SU-DHL-6 (cell line): ENCODE measurements at regions not wholly inside any gene's neighbourhood (a gene's known extent, or its start where the extent isn't known, plus 50 kb on each side); places are given as distances from the start of the nearest gene placed in this dataset.

Experiments used
- H2AFZ ChIP-seq: fragments of 200-600 bp; sonication (generic); 2 replicates; pipeline ENCODE4 v1.6.1; 2014; ENCODE audit warnings: low read depth, mild to moderate bottlenecking, moderate library complexity, mixed read lengths, antibody characterized with exemption, low read length; ENCODE audit not compliant: severe bottlenecking
- H3F3A ChIP-seq: fragments of 200-600 bp; shearing (Covaris generic); 2 replicates; pipeline ENCODE4 v1.6.0; 2016; ENCODE audit warnings: antibody characterized with exemption, mild to moderate bottlenecking; ENCODE audit not compliant: insufficient read depth
- H3K27ac ChIP-seq: fragments of 200-600 bp; sonication (generic); 2 replicates; pipeline ENCODE4 v1.5.1; 2016; ENCODE audit warnings: low read depth, mild to moderate bottlenecking, low read length, moderate library complexity, mixed read lengths
- H3K27me3 ChIP-seq: fragments of 200-600 bp; sonication (generic), shearing (Covaris generic); 2 replicates; pipeline ENCODE4 v1.6.0; 2014; ENCODE audit warnings: mild to moderate bottlenecking, low read length
- H3K36me3 ChIP-seq: fragments of 200-600 bp; sonication (generic); 2 replicates; pipeline ENCODE4 v1.6.1; 2014; ENCODE audit warnings: mild to moderate bottlenecking, low read length, mixed read lengths
- H3K4me2 ChIP-seq: fragments of 300-600, 200-600 bp; shearing (Covaris generic), sonication (generic); 2 replicates; pipeline ENCODE4 v1.6.0; 2014; ENCODE audit warnings: low read length, low read depth, mild to moderate bottlenecking; ENCODE audit not compliant: poor library complexity, severe bottlenecking
- H3K4me3 ChIP-seq: fragments of 200-600 bp; sonication (generic); 2 replicates; pipeline ENCODE4 v1.5.1; 2014; ENCODE audit warnings: antibody characterized with exemption, low read length, mild to moderate bottlenecking, mixed read lengths; ENCODE audit not compliant: insufficient read depth, poor library complexity, severe bottlenecking
- H3K79me2 ChIP-seq: fragments of 200-600 bp; sonication (generic); 2 replicates; pipeline ENCODE4 v1.6.1; 2014; ENCODE audit warnings: mild to moderate bottlenecking, low read length, moderate library complexity; ENCODE audit not compliant: insufficient read depth
- H3K9ac ChIP-seq: fragments of 200-600 bp; sonication (generic); 2 replicates; pipeline ENCODE4 v1.7.0; 2014; ENCODE audit warnings: mild to moderate bottlenecking, low read length
- H3K9me2 ChIP-seq: fragments of 200-600 bp; sonication (generic); replicated peaks from 2 replicates; pipeline ENCODE4 v1.6.1; 2014; ENCODE audit warnings: low read length; ENCODE audit not compliant: insufficient read depth
- H3K9me3 ChIP-seq: fragments of 200-600 bp; sonication (generic); 2 replicates; pipeline ENCODE4 v1.6.1; 2014; ENCODE audit warnings: low read length, mixed read lengths; ENCODE audit not compliant: insufficient read depth
- H4K20me1 ChIP-seq: fragments of 200-600 bp; sonication (generic); 2 replicates; pipeline ENCODE4 v1.6.1; 2014; ENCODE audit warnings: low read depth, mild to moderate bottlenecking, antibody characterized with exemption, low read length, moderate library complexity, mixed read lengths
- CTCF ChIP-seq: fragments of 200-600 bp; sonication (generic); IDR thresholded peaks from one replicate; pipeline ENCODE4 v1.5.1; 2017; ENCODE audit warnings: antibody characterized with exemption, mild to moderate bottlenecking, low read length, moderate library complexity; ENCODE audit not compliant: insufficient read depth, poor library complexity, severe bottlenecking
- EZH2phosphoT487 ChIP-seq: fragments of 200-600 bp; sonication (generic), shearing (Covaris generic); conservative IDR thresholded peaks from 2 replicates; pipeline ENCODE4 v1.6.1; 2018; ENCODE audit warnings: mild to moderate bottlenecking, antibody characterized with exemption, low read length, moderate library complexity, mixed read lengths

GRCh38 chr11:106398502-106399075 is 321.1 kb downstream of the AASDHPPT start:
- Histone ChIP-seq H3K4me2 (no peak overlapping the region), H3K9me3 (no peaks in the 10 kb centered on the region), H3K79me2 (no peaks in the 10 kb centered on the region), H3K27ac (no peak overlapping the region), H3K36me3 (no peaks in the 10 kb centered on the region), H3K9ac (no peak overlapping the region), H3K4me3 (no peak overlapping the region), H4K20me1 (no peaks in the 10 kb centered on the region), H3K27me3 (no peaks in the 10 kb centered on the region), H2AFZ (no peak overlapping the region), H3F3A (no peaks in the 10 kb centered on the region), H3K9me2 (no peaks in the 10 kb centered on the region)
- TF ChIP-seq CTCF (no peak), EZH2phosphoT487 (no peak)

GRCh38 chr11:106399076-106399511 is 321.6 kb downstream of the AASDHPPT start:
- Histone ChIP-seq H3K36me3 (no peaks in the 10 kb centered on the region), H3F3A (no peaks in the 10 kb centered on the region), H3K27me3 (no peaks in the 10 kb centered on the region), H3K9me2 (no peaks in the 10 kb centered on the region), H2AFZ (no peak overlapping the region), H3K27ac (no peak overlapping the region), H3K4me2 (no peak overlapping the region), H3K9ac (no peak overlapping the region), H3K9me3 (no peaks in the 10 kb centered on the region), H4K20me1 (no peaks in the 10 kb centered on the region), H3K79me2 (no peaks in the 10 kb centered on the region), H3K4me3 (no peak overlapping the region)
- TF ChIP-seq EZH2phosphoT487, result no peak

- Histone ChIP-seq H4K20me1 (no peaks in the 10 kb centered on the region), H3F3A (no peaks in the 10 kb centered on the region), H2AFZ (no peak overlapping the region), H3K9ac (no peak overlapping the region), H3K36me3 (no peaks in the 10 kb centered on the region), H3K79me2 (no peaks in the 10 kb centered on the region), H3K27ac (no peak overlapping the region), H3K9me2 (no peaks in the 10 kb centered on the region), H3K4me3 (no peak overlapping the region), H3K4me2 (no peak overlapping the region), H3K27me3 (no peaks in the 10 kb centered on the region), H3K9me3 (no peaks in the 10 kb centered on the region)
- no peak for TF ChIP-seq EZH2phosphoT487
Observed at GRCh38 chr11:106399624-106400023, 322.2 kb downstream of the AASDHPPT start.

GRCh38 chr11:106400949-106401570 is 323.6 kb downstream of the AASDHPPT start:
- no peak overlapping the region for H3K27ac ChIP-seq
- no peaks in the 10 kb centered on the region for H3F3A ChIP-seq
- no peaks in the 10 kb centered on the region for H3K9me2 ChIP-seq
- TF ChIP-seq CTCF, result no peak
- TF ChIP-seq EZH2phosphoT487, result no peak
- H2AFZ ChIP-seq, result no peak overlapping the region
- H3K4me2 ChIP-seq, result no peak overlapping the region
- no peaks in the 10 kb centered on the region for H3K27me3 ChIP-seq
- H3K4me3 ChIP-seq, result no peak overlapping the region
- H3K9me3 ChIP-seq, result no peaks in the 10 kb centered on the region
- H3K9ac ChIP-seq, result no peak overlapping the region
- no peaks in the 10 kb centered on the region for H4K20me1 ChIP-seq
- no peaks in the 10 kb centered on the region for H3K79me2 ChIP-seq
- H3K36me3 ChIP-seq, result no peaks in the 10 kb centered on the region
